ENCODE measurements at regions not wholly inside any gene's neighbourhood (a gene's known extent, or its start where the extent isn't known, plus 50 kb on each side); places are given as distances from the start of the nearest gene placed in this dataset.

- no peak for TF ChIP-seq CTCF (IDR thresholded peaks at IDR 0.05; ENCODE audit: insufficient read depth, low read length, poor library complexity, severe bottlenecking)
- TF ChIP-seq EZH2phosphoT487 (conservative IDR thresholded peaks at IDR 0.05; ENCODE audit: low read length) = no peak
Observed at GRCh38 chr20:12079490-12079889, 161.8 kb downstream of the BTBD3 start.
